ENCODE measurements at regions not wholly inside any gene's neighbourhood (a gene's known extent, or its start where the extent isn't known, plus 50 kb on each side); places are given as distances from the start of the nearest gene placed in this dataset.

DNA sequence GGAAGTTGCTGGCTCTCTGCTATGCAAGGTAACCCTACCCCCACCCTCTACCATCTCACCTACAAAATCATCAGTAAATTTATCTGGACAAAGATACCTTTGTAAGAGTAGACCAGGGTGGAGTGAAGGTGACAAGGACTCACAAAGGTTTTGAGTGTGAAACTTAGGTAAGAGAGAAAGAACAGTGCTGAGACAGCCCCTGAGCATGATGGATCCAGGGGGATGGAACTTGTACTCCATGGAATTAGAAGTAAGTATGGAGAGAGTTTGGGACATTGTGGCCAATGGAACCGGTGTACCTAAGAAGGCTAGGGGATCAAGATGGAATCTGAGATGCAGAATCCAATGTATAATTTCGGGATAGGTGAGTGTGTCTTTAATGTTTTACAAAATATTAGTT is 153.0 kb upstream of the NSMCE3 start (continued):
- TF ChIP-seq, protein P1, sequence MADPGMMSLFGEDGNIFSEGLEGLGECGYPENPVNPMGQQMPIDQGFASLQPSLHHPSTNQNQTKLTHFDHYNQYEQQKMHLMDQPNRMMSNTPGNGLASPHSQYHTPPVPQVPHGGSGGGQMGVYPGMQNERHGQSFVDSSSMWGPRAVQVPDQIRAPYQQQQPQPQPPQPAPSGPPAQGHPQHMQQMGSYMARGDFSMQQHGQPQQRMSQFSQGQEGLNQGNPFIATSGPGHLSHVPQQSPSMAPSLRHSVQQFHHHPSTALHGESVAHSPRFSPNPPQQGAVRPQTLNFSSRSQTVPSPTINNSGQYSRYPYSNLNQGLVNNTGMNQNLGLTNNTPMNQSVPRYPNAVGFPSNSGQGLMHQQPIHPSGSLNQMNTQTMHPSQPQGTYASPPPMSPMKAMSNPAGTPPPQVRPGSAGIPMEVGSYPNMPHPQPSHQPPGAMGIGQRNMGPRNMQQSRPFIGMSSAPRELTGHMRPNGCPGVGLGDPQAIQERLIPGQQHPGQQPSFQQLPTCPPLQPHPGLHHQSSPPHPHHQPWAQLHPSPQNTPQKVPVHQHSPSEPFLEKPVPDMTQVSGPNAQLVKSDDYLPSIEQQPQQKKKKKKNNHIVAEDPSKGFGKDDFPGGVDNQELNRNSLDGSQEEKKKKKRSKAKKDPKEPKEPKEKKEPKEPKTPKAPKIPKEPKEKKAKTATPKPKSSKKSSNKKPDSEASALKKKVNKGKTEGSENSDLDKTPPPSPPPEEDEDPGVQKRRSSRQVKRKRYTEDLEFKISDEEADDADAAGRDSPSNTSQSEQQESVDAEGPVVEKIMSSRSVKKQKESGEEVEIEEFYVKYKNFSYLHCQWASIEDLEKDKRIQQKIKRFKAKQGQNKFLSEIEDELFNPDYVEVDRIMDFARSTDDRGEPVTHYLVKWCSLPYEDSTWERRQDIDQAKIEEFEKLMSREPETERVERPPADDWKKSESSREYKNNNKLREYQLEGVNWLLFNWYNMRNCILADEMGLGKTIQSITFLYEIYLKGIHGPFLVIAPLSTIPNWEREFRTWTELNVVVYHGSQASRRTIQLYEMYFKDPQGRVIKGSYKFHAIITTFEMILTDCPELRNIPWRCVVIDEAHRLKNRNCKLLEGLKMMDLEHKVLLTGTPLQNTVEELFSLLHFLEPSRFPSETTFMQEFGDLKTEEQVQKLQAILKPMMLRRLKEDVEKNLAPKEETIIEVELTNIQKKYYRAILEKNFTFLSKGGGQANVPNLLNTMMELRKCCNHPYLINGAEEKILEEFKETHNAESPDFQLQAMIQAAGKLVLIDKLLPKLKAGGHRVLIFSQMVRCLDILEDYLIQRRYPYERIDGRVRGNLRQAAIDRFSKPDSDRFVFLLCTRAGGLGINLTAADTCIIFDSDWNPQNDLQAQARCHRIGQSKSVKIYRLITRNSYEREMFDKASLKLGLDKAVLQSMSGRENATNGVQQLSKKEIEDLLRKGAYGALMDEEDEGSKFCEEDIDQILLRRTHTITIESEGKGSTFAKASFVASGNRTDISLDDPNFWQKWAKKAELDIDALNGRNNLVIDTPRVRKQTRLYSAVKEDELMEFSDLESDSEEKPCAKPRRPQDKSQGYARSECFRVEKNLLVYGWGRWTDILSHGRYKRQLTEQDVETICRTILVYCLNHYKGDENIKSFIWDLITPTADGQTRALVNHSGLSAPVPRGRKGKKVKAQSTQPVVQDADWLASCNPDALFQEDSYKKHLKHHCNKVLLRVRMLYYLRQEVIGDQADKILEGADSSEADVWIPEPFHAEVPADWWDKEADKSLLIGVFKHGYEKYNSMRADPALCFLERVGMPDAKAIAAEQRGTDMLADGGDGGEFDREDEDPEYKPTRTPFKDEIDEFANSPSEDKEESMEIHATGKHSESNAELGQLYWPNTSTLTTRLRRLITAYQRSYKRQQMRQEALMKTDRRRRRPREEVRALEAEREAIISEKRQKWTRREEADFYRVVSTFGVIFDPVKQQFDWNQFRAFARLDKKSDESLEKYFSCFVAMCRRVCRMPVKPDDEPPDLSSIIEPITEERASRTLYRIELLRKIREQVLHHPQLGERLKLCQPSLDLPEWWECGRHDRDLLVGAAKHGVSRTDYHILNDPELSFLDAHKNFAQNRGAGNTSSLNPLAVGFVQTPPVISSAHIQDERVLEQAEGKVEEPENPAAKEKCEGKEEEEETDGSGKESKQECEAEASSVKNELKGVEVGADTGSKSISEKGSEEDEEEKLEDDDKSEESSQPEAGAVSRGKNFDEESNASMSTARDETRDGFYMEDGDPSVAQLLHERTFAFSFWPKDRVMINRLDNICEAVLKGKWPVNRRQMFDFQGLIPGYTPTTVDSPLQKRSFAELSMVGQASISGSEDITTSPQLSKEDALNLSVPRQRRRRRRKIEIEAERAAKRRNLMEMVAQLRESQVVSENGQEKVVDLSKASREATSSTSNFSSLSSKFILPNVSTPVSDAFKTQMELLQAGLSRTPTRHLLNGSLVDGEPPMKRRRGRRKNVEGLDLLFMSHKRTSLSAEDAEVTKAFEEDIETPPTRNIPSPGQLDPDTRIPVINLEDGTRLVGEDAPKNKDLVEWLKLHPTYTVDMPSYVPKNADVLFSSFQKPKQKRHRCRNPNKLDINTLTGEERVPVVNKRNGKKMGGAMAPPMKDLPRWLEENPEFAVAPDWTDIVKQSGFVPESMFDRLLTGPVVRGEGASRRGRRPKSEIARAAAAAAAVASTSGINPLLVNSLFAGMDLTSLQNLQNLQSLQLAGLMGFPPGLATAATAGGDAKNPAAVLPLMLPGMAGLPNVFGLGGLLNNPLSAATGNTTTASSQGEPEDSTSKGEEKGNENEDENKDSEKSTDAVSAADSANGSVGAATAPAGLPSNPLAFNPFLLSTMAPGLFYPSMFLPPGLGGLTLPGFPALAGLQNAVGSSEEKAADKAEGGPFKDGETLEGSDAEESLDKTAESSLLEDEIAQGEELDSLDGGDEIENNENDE (IDR thresholded peaks at IDR 0.05; ENCODE audit: insufficient replicate concordance, low read length) = no peak
- TF ChIP-seq TCF12 (IDR thresholded peaks at IDR 0.05; ENCODE audit: low read depth, low read length) (no peak), BACH1 (IDR thresholded peaks at IDR 0.05; ENCODE audit: low read length) (no peak), BRCA1 (IDR thresholded peaks at IDR 0.05; ENCODE audit: low read depth, low read length) (no peak)

All from H1 (cell line).